SK-N-SH treated with all-trans-retinoic acid at 6 μM for 48 hours (cell line): ENCODE measurements at regions not wholly inside any gene's neighbourhood (a gene's known extent, or its start where the extent isn't known, plus 50 kb on each side); places are given as distances from the start of the nearest gene placed in this dataset.

Source experiments
- ARNTL ChIP-seq: fragments of 450-650 bp; formaldehyde crosslinking; IDR thresholded peaks from 2 replicates; pipeline ENCODE4 v1.5.0; 2020; ENCODE audit warnings: low read depth, mild to moderate bottlenecking, moderate library complexity, borderline replicate concordance
- CSDC2 ChIP-seq: fragments of 250-450 bp; sonication (Bioruptor Pico); IDR thresholded peaks from 2 replicates; pipeline ENCODE4 v1.5.0; 2020; ENCODE audit warnings: mild to moderate bottlenecking, moderate library complexity
- ESRRG ChIP-seq: fragments of 250-450 bp; sonication (Bioruptor Pico); IDR thresholded peaks from 2 replicates; pipeline ENCODE4 v1.6.1; 2021; ENCODE audit warnings: mild to moderate bottlenecking
- GLIS3 ChIP-seq: fragments of 250-450 bp; sonication (Bioruptor Pico); IDR thresholded peaks from 2 replicates; pipeline ENCODE4 v1.5.0; 2020; ENCODE audit warnings: mild to moderate bottlenecking, moderate library complexity
- SNAI2 ChIP-seq: fragments of 250-450 bp; sonication (Bioruptor Pico); IDR thresholded peaks from 2 replicates; pipeline ENCODE4 v1.5.0; 2020; ENCODE audit warnings: mild to moderate bottlenecking, moderate library complexity
- TCF4 ChIP-seq: fragments of 250-450 bp; sonication (Bioruptor Pico); IDR thresholded peaks from 2 replicates; pipeline ENCODE4 v1.8.0; 2021; ENCODE audit warnings: mild to moderate bottlenecking, moderate library complexity, borderline replicate concordance
- ZFP3 ChIP-seq: fragments of 250-450 bp; sonication (Bioruptor Pico); IDR thresholded peaks from 2 replicates; pipeline ENCODE4 v1.5.0; 2020; ENCODE audit warnings: mild to moderate bottlenecking, moderate library complexity
- ZFP30 ChIP-seq: fragments of 450-650 bp; formaldehyde crosslinking; IDR thresholded peaks from 2 replicates; pipeline ENCODE4 v1.5.0; 2022; ENCODE audit warnings: mild to moderate bottlenecking, moderate library complexity
- ZNF565 ChIP-seq: fragments of 450-650 bp; formaldehyde crosslinking; conservative IDR thresholded peaks from 2 replicates; pipeline ENCODE4 v1.5.0; 2020; ENCODE audit warnings: low read depth, mild to moderate bottlenecking, moderate library complexity
- TF ChIP-seq, protein P1 (sequence below): fragments of 250-450 bp; sonication (Bioruptor Pico); IDR thresholded peaks from 2 replicates; pipeline ENCODE4 v1.5.0; 2020; ENCODE audit warnings: mild to moderate bottlenecking, moderate library complexity
- TF ChIP-seq, protein P2 (sequence below): fragments of 250-450 bp; sonication (Bioruptor Pico); IDR thresholded peaks from 2 replicates; pipeline ENCODE4 v1.8.0; 2020; ENCODE audit warnings: mild to moderate bottlenecking, moderate library complexity, borderline replicate concordance
- TF ChIP-seq, protein P3 (sequence below): fragments of 250-450 bp; sonication (Bioruptor Pico); IDR thresholded peaks from 2 replicates; pipeline ENCODE4 v1.5.1; 2020; ENCODE audit warnings: low read depth, mild to moderate bottlenecking, moderate library complexity

DNA sequence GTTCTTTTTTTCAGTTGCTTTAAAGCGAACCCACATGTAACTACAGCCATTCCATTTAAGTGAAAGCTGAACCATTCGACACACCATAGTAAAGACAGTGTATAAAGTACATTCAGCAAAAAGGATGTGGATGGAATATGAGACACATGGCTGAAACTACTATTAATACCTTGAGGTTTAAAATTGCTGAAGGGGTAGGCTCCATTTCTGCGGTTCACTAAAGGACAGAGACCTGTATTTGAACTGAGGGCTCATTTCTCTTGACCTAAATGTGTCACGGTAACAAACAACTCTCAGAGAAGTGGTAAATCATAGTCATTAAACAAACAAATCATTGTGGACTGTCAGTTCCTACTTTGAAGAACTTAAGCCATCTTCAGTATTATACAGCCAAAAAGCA is 1085.6 kb upstream of the TENM3 start:
- TF ChIP-seq, protein P1, sequence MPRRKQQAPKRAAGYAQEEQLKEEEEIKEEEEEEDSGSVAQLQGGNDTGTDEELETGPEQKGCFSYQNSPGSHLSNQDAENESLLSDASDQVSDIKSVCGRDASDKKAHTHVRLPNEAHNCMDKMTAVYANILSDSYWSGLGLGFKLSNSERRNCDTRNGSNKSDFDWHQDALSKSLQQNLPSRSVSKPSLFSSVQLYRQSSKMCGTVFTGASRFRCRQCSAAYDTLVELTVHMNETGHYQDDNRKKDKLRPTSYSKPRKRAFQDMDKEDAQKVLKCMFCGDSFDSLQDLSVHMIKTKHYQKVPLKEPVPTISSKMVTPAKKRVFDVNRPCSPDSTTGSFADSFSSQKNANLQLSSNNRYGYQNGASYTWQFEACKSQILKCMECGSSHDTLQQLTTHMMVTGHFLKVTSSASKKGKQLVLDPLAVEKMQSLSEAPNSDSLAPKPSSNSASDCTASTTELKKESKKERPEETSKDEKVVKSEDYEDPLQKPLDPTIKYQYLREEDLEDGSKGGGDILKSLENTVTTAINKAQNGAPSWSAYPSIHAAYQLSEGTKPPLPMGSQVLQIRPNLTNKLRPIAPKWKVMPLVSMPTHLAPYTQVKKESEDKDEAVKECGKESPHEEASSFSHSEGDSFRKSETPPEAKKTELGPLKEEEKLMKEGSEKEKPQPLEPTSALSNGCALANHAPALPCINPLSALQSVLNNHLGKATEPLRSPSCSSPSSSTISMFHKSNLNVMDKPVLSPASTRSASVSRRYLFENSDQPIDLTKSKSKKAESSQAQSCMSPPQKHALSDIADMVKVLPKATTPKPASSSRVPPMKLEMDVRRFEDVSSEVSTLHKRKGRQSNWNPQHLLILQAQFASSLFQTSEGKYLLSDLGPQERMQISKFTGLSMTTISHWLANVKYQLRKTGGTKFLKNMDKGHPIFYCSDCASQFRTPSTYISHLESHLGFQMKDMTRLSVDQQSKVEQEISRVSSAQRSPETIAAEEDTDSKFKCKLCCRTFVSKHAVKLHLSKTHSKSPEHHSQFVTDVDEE = no peak
- TF ChIP-seq ESRRG (CRISPR knock-in tag) = no peak
- TF ChIP-seq GLIS3 (CRISPR knock-in tag) = no peak
- TF ChIP-seq, protein P2, sequence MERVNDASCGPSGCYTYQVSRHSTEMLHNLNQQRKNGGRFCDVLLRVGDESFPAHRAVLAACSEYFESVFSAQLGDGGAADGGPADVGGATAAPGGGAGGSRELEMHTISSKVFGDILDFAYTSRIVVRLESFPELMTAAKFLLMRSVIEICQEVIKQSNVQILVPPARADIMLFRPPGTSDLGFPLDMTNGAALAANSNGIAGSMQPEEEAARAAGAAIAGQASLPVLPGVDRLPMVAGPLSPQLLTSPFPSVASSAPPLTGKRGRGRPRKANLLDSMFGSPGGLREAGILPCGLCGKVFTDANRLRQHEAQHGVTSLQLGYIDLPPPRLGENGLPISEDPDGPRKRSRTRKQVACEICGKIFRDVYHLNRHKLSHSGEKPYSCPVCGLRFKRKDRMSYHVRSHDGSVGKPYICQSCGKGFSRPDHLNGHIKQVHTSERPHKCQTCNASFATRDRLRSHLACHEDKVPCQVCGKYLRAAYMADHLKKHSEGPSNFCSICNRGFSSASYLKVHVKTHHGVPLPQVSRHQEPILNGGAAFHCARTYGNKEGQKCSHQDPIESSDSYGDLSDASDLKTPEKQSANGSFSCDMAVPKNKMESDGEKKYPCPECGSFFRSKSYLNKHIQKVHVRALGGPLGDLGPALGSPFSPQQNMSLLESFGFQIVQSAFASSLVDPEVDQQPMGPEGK (CRISPR knock-in tag) = no peak
- TF ChIP-seq CSDC2 (CRISPR knock-in tag) = no peak
- TF ChIP-seq TCF4 (CRISPR knock-in tag) = no peak
- TF ChIP-seq, protein P3, sequence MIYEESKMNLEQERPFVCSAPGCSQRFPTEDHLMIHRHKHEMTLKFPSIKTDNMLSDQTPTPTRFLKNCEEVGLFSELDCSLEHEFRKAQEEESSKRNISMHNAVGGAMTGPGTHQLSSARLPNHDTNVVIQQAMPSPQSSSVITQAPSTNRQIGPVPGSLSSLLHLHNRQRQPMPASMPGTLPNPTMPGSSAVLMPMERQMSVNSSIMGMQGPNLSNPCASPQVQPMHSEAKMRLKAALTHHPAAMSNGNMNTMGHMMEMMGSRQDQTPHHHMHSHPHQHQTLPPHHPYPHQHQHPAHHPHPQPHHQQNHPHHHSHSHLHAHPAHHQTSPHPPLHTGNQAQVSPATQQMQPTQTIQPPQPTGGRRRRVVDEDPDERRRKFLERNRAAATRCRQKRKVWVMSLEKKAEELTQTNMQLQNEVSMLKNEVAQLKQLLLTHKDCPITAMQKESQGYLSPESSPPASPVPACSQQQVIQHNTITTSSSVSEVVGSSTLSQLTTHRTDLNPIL (CRISPR knock-in tag) = no peak
- TF ChIP-seq ZFP3 (CRISPR knock-in tag) = no peak
- TF ChIP-seq ZFP30 = no peak
- TF ChIP-seq SNAI2 (CRISPR knock-in tag) = no peak
- TF ChIP-seq ARNTL (CRISPR knock-in tag) = no peak
- no peak for TF ChIP-seq ZNF565
